Smooth muscle cell (in vitro differentiated cells): ENCODE measurements at regions not wholly inside any gene's neighbourhood (a gene's known extent, or its start where the extent isn't known, plus 50 kb on each side); places are given as distances from the start of the nearest gene placed in this dataset.

Experiments used
- DNase-seq: peaks from one replicate; lab custom pipeline; 2025; ENCODE audit not compliant: unreplicated experiment; lab: John Stamatoyannopoulos, UW
- H2AFZ ChIP-seq: fragments of 200-600 bp; sonication (generic); 2 replicates; pipeline ENCODE4 v1.6.0; 2016; ENCODE audit warnings: antibody characterized with exemption, low read depth, mild to moderate bottlenecking
- H3F3A ChIP-seq: fragments of 200-600 bp; sonication (generic); 2 replicates; pipeline ENCODE4 v1.6.0; 2017; ENCODE audit warnings: antibody characterized with exemption, low read depth
- H3K27ac ChIP-seq: fragments of 200-600 bp; sonication (generic); 2 replicates; pipeline ENCODE4 v1.5.1; 2016; ENCODE audit warnings: low read depth, mild to moderate bottlenecking
- H3K27me3 ChIP-seq: fragments of 200-600 bp; sonication (generic); 2 replicates; pipeline ENCODE4 v1.6.1; 2016; ENCODE audit warnings: low read depth, mild to moderate bottlenecking
- H3K36me3 ChIP-seq: fragments of 200-600 bp; sonication (generic); 2 replicates; pipeline ENCODE4 v1.5.1; 2016; ENCODE audit warnings: low read depth
- H3K4me1 ChIP-seq: fragments of 200-600 bp; sonication (generic); 2 replicates; pipeline ENCODE4 v1.5.1; 2016; ENCODE audit warnings: low read depth
- H3K4me2 ChIP-seq: fragments of 200-600 bp; sonication (generic); 2 replicates; pipeline ENCODE4 v1.6.0; 2016; ENCODE audit warnings: mild to moderate bottlenecking
- H3K4me3 ChIP-seq: fragments of 200-600 bp; sonication (generic); 2 replicates; pipeline ENCODE4 v1.5.1; 2016; ENCODE audit warnings: mild to moderate bottlenecking
- H3K79me2 ChIP-seq: fragments of 200-600 bp; sonication (generic); 2 replicates; pipeline ENCODE4 v1.6.0; 2016; ENCODE audit warnings: low read depth, mild to moderate bottlenecking
- H3K9ac ChIP-seq: fragments of 200-600 bp; sonication (generic); 2 replicates; pipeline ENCODE4 v1.6.0; 2016; ENCODE audit warnings: low read depth
- H3K9me3 ChIP-seq: fragments of 200-600 bp; sonication (generic); replicated peaks from 2 replicates; pipeline ENCODE4 v1.5.1; 2016; ENCODE audit warnings: low read depth
- H4K20me1 ChIP-seq: fragments of 200-600 bp; sonication (generic); 2 replicates; pipeline ENCODE4 v1.6.0; 2016; ENCODE audit warnings: low read depth
- CTCF ChIP-seq: fragments of 200-600 bp; sonication (generic); IDR thresholded peaks from 2 replicates; pipeline ENCODE4 v1.5.1; 2017; ENCODE audit warnings: borderline replicate concordance, mild to moderate bottlenecking, antibody characterized with exemption; ENCODE audit not compliant: insufficient read depth, poor library complexity, severe bottlenecking
- WGBS: methylation state at CpG from one replicate; pipeline ENCODE4 v1.1.7; 2016; ENCODE audit warnings: low lambda C conversion rate; 5-methylcytosine and 5-hydroxymethylcytosine counted together

GRCh38 chr1:175887521-175887920 lies 144.1 kb upstream of the TNR start:
- H3K4me1 ChIP-seq, result no peaks in the 10 kb centered on the region
- H3K9ac ChIP-seq, result no peak overlapping the region
- WGBS, result 66% methylated on average over 20 of the region's 20 CpGs
- H3K36me3 ChIP-seq, result no peaks in the 10 kb centered on the region
- peaks cover 6% of the 10 kb centered on the region for H3K27me3 ChIP-seq
- no peaks in the 10 kb centered on the region for H3K79me2 ChIP-seq
- H3K27ac ChIP-seq, result no peak overlapping the region
- no peak for TF ChIP-seq CTCF
- H3K4me3 ChIP-seq, result no peak overlapping the region
- peak overlapping the region; percentile 54 for H3K4me2 ChIP-seq
- H2AFZ ChIP-seq, result no peak overlapping the region
- H3F3A ChIP-seq, result no peaks in the 10 kb centered on the region
- no peak for DNase-seq
- no peaks in the 10 kb centered on the region for H3K9me3 ChIP-seq
- H4K20me1 ChIP-seq, result no peaks in the 10 kb centered on the region

DNA sequence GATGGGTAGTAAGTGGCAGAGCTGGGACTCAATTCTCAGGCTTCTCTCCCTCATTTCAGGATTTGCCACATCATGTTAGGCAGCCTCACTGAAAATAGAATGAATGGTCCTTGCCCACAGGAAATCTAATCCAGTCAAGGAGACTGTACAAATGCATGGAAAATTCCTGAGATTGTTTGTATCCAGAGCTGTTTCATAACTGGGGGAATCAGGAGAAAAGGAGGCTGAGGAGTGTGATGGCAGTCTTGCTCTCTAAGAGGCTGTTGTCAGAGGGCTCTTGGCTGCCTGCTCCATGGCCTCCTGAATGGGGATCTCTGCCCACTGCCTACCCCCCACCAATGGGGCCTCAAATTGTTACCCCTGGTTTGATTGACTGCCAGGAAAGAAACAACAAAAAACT lies 141.9 kb upstream of the TNR start:
- Histone ChIP-seq H4K20me1 (no peaks in the 10 kb centered on the region), H3F3A (no peaks in the 10 kb centered on the region), H3K9me3 (no peaks in the 10 kb centered on the region), H3K79me2 (no peaks in the 10 kb centered on the region), H3K36me3 (no peaks in the 10 kb centered on the region), H3K4me1 (no peaks in the 10 kb centered on the region), H2AFZ (no peak overlapping the region), H3K27me3 (peaks cover 6% of the 10 kb centered on the region), H3K4me2 (no peak overlapping the region), H3K9ac (no peak overlapping the region), H3K4me3 (no peak overlapping the region), H3K27ac (no peak overlapping the region)
- no peak for DNase-seq
- TF ChIP-seq CTCF, result no peak

DNA sequence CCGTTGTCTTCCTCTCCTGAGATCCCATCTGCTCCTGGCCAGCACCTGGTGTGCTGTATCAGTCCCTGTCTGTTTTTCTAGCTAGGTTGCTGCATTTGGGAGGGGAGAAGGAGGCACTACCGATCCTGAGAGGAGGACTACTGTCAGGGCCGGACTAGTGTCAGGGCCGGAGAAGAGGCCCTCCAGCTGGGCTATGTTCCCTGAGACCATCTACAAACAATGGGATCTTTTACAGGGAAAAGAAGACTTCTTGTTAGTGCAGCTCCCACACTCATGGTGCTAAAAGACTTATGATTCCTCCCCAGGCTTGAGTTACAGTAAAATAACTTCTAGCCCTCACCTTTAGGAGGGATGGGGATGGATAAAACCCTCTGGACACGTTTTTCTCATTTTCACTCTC lies 141.0 kb upstream of the TNR start:
- Histone ChIP-seq H4K20me1 (no peaks in the 10 kb centered on the region), H3K27ac (no peak overlapping the region), H3F3A (no peaks in the 10 kb centered on the region), H3K36me3 (no peaks in the 10 kb centered on the region), H3K4me3 (no peak overlapping the region), H3K4me2 (no peak overlapping the region), H2AFZ (no peak overlapping the region), H3K9me3 (no peaks in the 10 kb centered on the region), H3K4me1 (no peaks in the 10 kb centered on the region), H3K79me2 (no peaks in the 10 kb centered on the region), H3K9ac (no peak overlapping the region), H3K27me3 (peaks cover 6% of the 10 kb centered on the region)
- no peak for TF ChIP-seq CTCF
- DNase-seq, result no peak
- 88% methylated on average over 5 of the region's 5 CpGs for WGBS

- Histone ChIP-seq H3K4me1 (no peaks in the 10 kb centered on the region), H3K4me3 (no peak overlapping the region), H3K36me3 (no peaks in the 10 kb centered on the region), H4K20me1 (no peaks in the 10 kb centered on the region), H3K79me2 (no peaks in the 10 kb centered on the region), H3F3A (no peaks in the 10 kb centered on the region), H3K4me2 (no peak overlapping the region), H3K27me3 (peaks cover 6% of the 10 kb centered on the region), H3K9ac (no peak overlapping the region), H3K27ac (no peak overlapping the region), H3K9me3 (no peaks in the 10 kb centered on the region), H2AFZ (no peak overlapping the region)
- WGBS, result 100% methylated on average over 1 of the region's 1 CpG
- no peak for TF ChIP-seq CTCF
- DNase-seq, result no peak
Observed at GRCh38 chr1:175882192-175882591, 138.8 kb upstream of the TNR start.
